ENCODE measurements at regions not wholly inside any gene's neighbourhood (a gene's known extent, or its start where the extent isn't known, plus 50 kb on each side); places are given as distances from the start of the nearest gene placed in this dataset.

GRCh38 chr2:173669888-173670287 is 295.3 kb downstream of the SP3 start:
- no peak for DNase-seq (ENCODE audit: low read depth, low spot score)
- in situ Hi-C loops (cut with HindIII; ENCODE audit: low pct_unique_long_range_greater_than_20kb, low sequenced_read_pairs) = no loop called here

GRCh38 chr2:173672573-173673340 is 292.4 kb downstream of the SP3 start:
- in situ Hi-C loops (cut with HindIII; ENCODE audit: low pct_unique_long_range_greater_than_20kb, low sequenced_read_pairs) = no loop called here
- DNase-seq (ENCODE audit: low read depth, low spot score) = no peak

DNA sequence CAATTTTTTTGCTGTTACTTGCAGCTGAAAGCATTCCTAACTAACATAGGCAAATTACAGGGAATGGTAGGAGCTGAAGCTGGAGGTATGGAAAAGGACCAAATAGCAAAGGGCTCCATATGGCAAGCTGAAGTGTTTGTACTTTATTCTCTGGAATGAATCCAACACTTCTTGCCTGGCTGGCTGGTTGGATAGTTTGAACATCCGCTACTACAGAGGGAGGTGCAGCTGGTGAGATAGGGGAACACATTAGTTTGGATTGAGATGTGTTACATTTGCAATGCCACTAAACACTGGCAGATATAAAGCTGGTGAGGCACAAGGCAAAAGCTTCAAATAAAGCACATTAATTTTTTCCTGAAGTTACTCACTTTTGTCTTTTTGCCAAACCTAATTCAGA is 291.5 kb downstream of the SP3 start:
- in situ Hi-C loops (cut with HindIII; ENCODE audit: low pct_unique_long_range_greater_than_20kb, low sequenced_read_pairs) = no loop called here
- no peak for DNase-seq (ENCODE audit: low read depth, low spot score)

DNA sequence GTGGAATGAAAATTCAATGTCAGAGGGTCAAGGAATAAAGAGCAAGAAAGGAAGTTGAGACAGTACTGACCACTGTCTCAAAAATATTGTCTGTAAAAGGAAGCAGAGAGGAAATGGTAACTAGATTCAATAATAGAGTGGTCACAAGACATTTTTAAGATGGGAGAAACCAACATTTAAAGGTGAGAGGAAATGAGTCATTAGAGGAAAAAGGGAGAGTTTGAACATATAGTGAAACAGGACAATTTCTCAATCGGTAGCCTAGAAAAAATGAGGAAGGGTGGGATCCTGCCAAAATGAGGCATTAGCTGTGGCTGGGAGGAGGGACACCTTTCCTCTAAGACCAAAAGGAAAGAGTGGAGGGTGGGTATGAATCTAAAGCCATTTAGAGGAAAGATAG is 288.5 kb downstream of the SP3 start:
- in situ Hi-C loops (cut with HindIII; ENCODE audit: low pct_unique_long_range_greater_than_20kb, low sequenced_read_pairs) = no loop called here
- no peak for DNase-seq (ENCODE audit: low read depth, low spot score)

- no peak for DNase-seq (ENCODE audit: low read depth, low spot score)
- in situ Hi-C loops (cut with HindIII; ENCODE audit: low pct_unique_long_range_greater_than_20kb, low sequenced_read_pairs) = no loop called here
Observed at GRCh38 chr2:173678186-173678585, 287.0 kb downstream of the SP3 start.

DNA sequence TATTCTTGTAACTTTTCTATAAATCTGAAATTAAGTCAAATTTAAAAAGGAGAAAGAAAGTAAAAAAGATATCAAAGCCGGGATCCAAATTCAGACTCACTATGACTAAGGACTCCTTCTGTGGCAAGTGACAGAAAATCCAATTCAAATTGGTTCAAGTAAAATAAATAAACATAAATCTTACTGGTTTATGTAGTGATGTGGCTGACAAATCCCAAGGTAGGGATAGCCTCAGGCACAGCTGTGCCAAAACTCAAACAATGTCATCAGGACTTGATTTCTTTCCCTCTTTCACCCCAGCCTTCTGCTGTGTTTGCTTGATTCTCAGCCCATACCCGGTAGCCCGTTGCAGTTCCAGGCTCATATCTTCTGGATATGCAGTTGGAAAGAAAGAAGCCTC is 284.6 kb downstream of the SP3 start:
- in situ Hi-C loops (cut with HindIII; ENCODE audit: low pct_unique_long_range_greater_than_20kb, low sequenced_read_pairs) = no loop called here
- DNase-seq (ENCODE audit: low read depth, low spot score) = no peak

DNA sequence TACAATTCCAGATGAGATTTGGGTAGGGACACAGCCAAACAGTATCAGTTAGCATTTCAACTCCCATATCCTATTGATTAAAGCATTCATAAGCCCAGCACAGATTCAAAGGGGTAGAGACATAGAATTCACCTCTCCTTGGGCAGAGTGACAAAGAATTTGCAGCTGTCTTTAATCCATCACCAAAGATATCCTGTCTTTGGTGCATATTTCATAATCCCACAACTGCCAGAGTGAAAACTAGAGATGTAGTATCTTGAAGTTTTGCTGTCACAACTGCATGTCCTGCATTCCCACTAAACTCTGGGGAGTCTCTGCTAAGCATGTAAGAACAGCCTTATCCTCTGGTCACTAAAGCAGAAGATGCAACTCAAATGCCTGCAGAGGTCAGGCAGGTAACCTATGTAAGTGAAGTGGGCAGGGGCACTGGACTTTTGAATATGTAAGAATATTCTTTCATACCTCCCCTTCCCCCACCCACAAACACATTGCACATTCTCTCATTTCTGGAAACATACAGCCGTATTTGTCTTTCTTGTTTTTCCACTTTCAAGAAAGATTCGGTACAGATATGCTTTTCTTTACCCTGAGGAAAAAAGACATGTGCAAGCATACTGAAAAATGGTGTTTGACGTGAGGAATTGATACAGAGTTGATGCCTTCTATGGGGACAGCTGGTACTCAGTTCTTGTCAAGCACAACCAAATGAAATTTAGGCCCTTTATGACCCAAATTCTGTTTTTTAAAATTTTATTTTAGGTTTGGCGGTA is 283.1 kb downstream of the SP3 start:
- in situ Hi-C loops (cut with HindIII; ENCODE audit: low pct_unique_long_range_greater_than_20kb, low sequenced_read_pairs) = no loop called here
- no peak for DNase-seq (ENCODE audit: low read depth, low spot score)

GRCh38 chr2:173684896-173685459 is 280.2 kb downstream of the SP3 start:
- in situ Hi-C loops (cut with HindIII; ENCODE audit: low pct_unique_long_range_greater_than_20kb, low sequenced_read_pairs) = no loop called here
- DNase-seq (ENCODE audit: low read depth, low spot score) = no peak

DNA sequence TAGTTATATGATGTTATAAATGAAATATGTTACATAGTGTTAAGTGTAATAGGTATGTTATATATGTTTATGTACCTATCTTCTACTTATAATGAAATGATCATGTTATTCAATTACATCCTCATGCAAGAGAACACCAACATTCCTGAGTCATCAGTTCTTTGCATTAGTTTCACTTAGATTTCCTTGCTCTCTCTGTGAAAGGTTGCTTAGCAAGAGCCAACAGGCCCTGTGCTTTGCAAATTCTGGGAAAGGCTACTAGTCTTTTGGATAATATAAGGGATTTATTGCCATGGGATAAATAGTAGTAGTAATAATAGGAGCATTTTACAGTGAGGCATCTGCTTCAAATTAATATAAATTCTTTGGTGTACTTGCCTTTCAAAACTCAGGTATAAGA is 274.8 kb downstream of the SP3 start:
- in situ Hi-C loops (cut with HindIII; ENCODE audit: low pct_unique_long_range_greater_than_20kb, low sequenced_read_pairs) = no loop called here
- DNase-seq (ENCODE audit: low read depth, low spot score) = no peak

GRCh38 chr2:173692068-173692467 is 273.1 kb downstream of the SP3 start:
- DNase-seq (ENCODE audit: low read depth, low spot score) = no peak
- in situ Hi-C loops (cut with HindIII; ENCODE audit: low pct_unique_long_range_greater_than_20kb, low sequenced_read_pairs) = no loop called here

GRCh38 chr2:173693044-173693589 is 272.1 kb downstream of the SP3 start:
- DNase-seq (ENCODE audit: low read depth, low spot score) = no peak
- in situ Hi-C loops (cut with HindIII; ENCODE audit: low pct_unique_long_range_greater_than_20kb, low sequenced_read_pairs) = no loop called here

GRCh38 chr2:173696274-173696673 is 268.9 kb downstream of the SP3 start:
- DNase-seq (ENCODE audit: low read depth, low spot score) = no peak
- in situ Hi-C loops (cut with HindIII; ENCODE audit: low pct_unique_long_range_greater_than_20kb, low sequenced_read_pairs) = no loop called here

DNA sequence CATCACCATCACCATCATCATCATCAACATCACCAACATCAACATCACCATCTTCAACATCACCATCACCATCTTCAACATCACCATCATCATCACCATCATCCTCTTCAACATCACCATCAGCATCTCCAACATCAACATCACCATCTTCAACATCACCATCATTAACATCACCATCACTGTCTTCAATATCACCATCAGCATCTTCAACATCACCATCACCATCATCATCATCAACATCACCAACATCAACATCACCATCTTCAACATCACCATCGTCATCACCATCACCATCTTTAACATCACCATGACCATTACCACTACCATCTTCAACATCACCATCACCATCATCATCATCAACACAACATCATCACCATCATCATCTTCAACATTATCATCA is 267.2 kb downstream of the SP3 start:
- in situ Hi-C loops (cut with HindIII; ENCODE audit: low pct_unique_long_range_greater_than_20kb, low sequenced_read_pairs) = no loop called here
- DNase-seq (ENCODE audit: low read depth, low spot score) = no peak

DNA sequence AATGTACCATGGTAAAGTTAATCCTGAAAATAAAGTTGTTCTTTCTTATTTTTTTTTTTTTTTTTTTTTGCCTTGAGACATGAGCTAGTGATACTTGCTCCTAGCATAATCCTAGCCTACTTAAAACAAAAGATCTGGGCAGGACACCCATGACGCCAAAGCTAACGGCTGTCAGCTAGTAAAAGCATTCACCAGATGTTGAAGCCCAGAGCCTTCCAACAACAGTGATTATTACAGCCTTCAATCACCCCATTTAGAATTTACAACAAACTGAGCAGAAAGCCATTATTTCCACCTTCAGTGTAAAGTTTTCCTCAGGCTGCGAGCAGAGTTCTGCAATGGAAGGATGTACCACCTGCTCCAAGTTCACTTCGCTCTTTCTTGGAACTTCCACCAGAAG is 259.5 kb downstream of the SP3 start:
- in situ Hi-C loops (cut with HindIII; ENCODE audit: low pct_unique_long_range_greater_than_20kb, low sequenced_read_pairs) = no loop called here
- no peak for DNase-seq (ENCODE audit: low read depth, low spot score)

DNA sequence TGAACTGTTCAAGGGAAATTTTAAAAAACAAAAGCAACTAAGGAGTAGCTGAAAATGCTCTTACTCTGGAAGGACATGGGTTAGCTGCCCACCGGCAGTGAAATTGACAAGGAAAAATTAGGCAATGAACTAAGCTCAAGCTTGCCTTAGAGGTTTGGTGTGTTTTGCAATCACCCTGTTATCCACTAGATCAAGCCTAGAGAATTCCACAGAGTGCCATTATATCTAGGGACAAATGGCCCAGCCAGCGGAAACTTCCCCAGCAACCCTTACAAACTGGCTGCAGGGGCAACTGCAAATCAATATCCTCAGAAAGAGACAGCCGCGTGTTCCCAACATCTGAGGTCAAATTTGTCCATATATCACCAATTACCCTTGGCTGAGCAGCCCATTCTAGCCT is 258.2 kb downstream of the SP3 start:
- no peak for DNase-seq (ENCODE audit: low read depth, low spot score)
- in situ Hi-C loops (cut with HindIII; ENCODE audit: low pct_unique_long_range_greater_than_20kb, low sequenced_read_pairs) = no loop called here

GRCh38 chr2:173708806-173709205 is 256.4 kb downstream of the SP3 start:
- in situ Hi-C loops (cut with HindIII; ENCODE audit: low pct_unique_long_range_greater_than_20kb, low sequenced_read_pairs) = no loop called here
- DNase-seq (ENCODE audit: low read depth, low spot score) = no peak

- no peak for DNase-seq (ENCODE audit: low read depth, low spot score)
- in situ Hi-C loops (cut with HindIII; ENCODE audit: low pct_unique_long_range_greater_than_20kb, low sequenced_read_pairs) = no loop called here
Observed at GRCh38 chr2:173711816-173712215, 253.4 kb downstream of the SP3 start.

DNA sequence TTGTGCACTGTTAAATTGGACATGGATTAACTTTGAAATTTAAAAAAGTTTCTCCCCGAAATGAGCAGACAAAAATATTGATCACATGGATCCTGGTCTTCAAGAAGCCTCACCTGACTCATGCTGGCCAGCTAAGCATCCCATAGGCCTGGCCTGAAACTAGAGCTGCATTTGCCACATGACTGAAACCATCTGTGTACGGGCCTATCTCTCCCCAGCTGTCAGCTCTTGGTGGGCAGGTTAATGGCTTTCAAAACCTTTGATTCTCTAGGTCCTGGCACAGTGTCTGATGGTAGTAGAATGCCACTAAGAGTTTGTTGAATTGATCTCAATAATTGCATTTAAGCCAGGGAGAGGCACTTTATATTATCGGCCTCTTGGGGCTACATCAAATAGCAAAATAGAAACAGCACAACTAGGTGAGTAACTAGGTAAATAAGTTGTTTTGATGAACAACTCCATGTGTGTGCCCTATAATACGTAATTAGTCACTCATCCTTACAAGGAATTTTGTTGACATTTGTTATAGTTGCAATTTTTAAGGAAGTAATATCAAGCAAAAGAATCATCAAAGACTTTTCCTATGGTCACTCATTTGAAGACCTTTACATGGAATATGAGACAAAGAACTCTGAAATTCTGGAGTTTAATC is 251.1 kb downstream of the SP3 start:
- DNase-seq (ENCODE audit: low read depth, low spot score) = no peak
- in situ Hi-C loops (cut with HindIII; ENCODE audit: low pct_unique_long_range_greater_than_20kb, low sequenced_read_pairs) = no loop called here
